Uterus (tissue), 3 donors: ENCODE measurements at regions not wholly inside any gene's neighbourhood (a gene's known extent, or its start where the extent isn't known, plus 50 kb on each side); places are given as distances from the start of the nearest gene placed in this dataset.
A peak's percentile ranks its signal among the peaks of the same experiment; 100 is the strongest.
"Not testable (repeated sequence)": the region's sequence is repeated elsewhere in the genome, so short reads cannot be mapped to it uniquely, and the experiment has no call there.

Experiments
- DNase-seq, 2 donors: peaks; one replicate each; pipeline ENCODE4 v3.0.0-alpha.2; 2019 to 2020
- H3K27ac ChIP-seq, 2 donors: fragments of 200-600 bp; sonication (generic); 1 replicate in 1 of 2; 2 replicates in 1 of 2; pipeline ENCODE4 v1.5.1; 2016 to 2018
- H3K27me3 ChIP-seq, 2 donors: fragments of 200-600 bp; sonication (generic); one replicate each; pipeline ENCODE4 v1.5.1; 2018 to 2019; ENCODE audit warnings: control low read depth in 1 of 2
- H3K36me3 ChIP-seq, 2 donors: fragments of 200-600 bp; sonication (generic); one replicate each; pipeline ENCODE4 v1.5.1; 2019; ENCODE audit warnings: control low read depth in 1 of 2
- H3K4me1 ChIP-seq, 2 donors: fragments of 200-600 bp; sonication (generic); one replicate each; pipeline ENCODE4 v1.5.1; 2018 to 2019; ENCODE audit warnings: control low read depth in 1 of 2
- H3K4me3 ChIP-seq, 2 donors: fragments of 200-600 bp; sonication (generic); 1 replicate in 1 of 2; 2 replicates in 1 of 2; pipeline ENCODE4 v1.5.1; 2018 to 2019; ENCODE audit warnings: mild to moderate bottlenecking in 1 of 2
- H3K9me3 ChIP-seq, 2 donors: fragments of 200-600 bp; sonication (generic); one replicate each; pipeline ENCODE4 v1.5.1; 2019; ENCODE audit warnings: control low read depth in 1 of 2
- CTCF ChIP-seq, 4 experiments: fragments of 200-600 bp in 2 of 4; fragments of 450-650 bp in 2 of 4; sonication (generic) in 2 of 4; IDR thresholded peaks; one replicate each; pipeline ENCODE4 v1.5.1; 2016 to 2019; ENCODE audit warnings: antibody characterized with exemption in 4 of 4, mild to moderate bottlenecking in 2 of 4, moderate library complexity in 1 of 4
- POLR2A ChIP-seq, 2 donors: fragments of 450-650 bp; IDR thresholded peaks; one replicate each; pipeline ENCODE4 v1.6.1; 2016; ENCODE audit warnings: antibody characterized with exemption in 2 of 2, mild to moderate bottlenecking in 1 of 2, moderate library complexity in 1 of 2
- intact Hi-C: fragments of 100-400 bp; cut with DNase I; formaldehyde crosslinking; loops from one replicate; pipeline ENCODE4 v1.15.1; 2023; ENCODE audit warnings: low total_unique reads
- donor health status: DM: yes; HTN: yes; CAD: no.

- Histone ChIP-seq H3K4me1 (no peaks in the 10 kb centered on the region), H3K9me3 (no peaks in the 10 kb centered on the region), H3K4me3 (no peak overlapping the region), H3K36me3 (no peaks in the 10 kb centered on the region), H3K27ac (no peak overlapping the region), H3K27me3 (no peaks in the 10 kb centered on the region)
- no peak for DNase-seq
- TF ChIP-seq CTCF (IDR thresholded peaks at IDR 0.05): no peak
- intact Hi-C loops: no loop called here
These were observed 153.9 kb upstream of the SCN7A start for GRCh38 chr2:166647935-166648334.

GRCh38 chr2:166643980-166644379, 149.9 kb upstream of the SCN7A start:
- Histone ChIP-seq H3K4me1 (no peaks in the 10 kb centered on the region), H3K27ac (no peak overlapping the region), H3K36me3 (no peaks in the 10 kb centered on the region), H3K4me3 (peak overlapping the region in 1 of 2 donors; percentile 1), H3K9me3 (no peaks in the 10 kb centered on the region), H3K27me3 (no peaks in the 10 kb centered on the region)
- no peak for DNase-seq
- intact Hi-C loops: no loop called here
- no peak for TF ChIP-seq CTCF (IDR thresholded peaks at IDR 0.05)
- no peak for TF ChIP-seq POLR2A (IDR thresholded peaks at IDR 0.05)

GRCh38 chr2:166641516-166641915, 147.5 kb upstream of the SCN7A start:
- H3K27me3 ChIP-seq, H3K27ac ChIP-seq, H3K9me3 ChIP-seq, H3K4me1 ChIP-seq, DNase-seq, H3K36me3 ChIP-seq, H3K4me3 ChIP-seq, intact Hi-C loops: not testable (repeated sequence)

- TF ChIP-seq CTCF (IDR thresholded peaks at IDR 0.05): no peak
- no peak for TF ChIP-seq POLR2A (IDR thresholded peaks at IDR 0.05)
- H3K36me3 ChIP-seq: no peaks in the 10 kb centered on the region
- no peaks in the 10 kb centered on the region for H3K9me3 ChIP-seq
- H3K27me3 ChIP-seq: no peaks in the 10 kb centered on the region
- no peak overlapping the region for H3K4me3 ChIP-seq
- intact Hi-C loops: no loop called here
- H3K4me1 ChIP-seq: no peaks in the 10 kb centered on the region
- no peak for DNase-seq
- no peak overlapping the region for H3K27ac ChIP-seq
These were observed 143.0 kb upstream of the SCN7A start for GRCh38 chr2:166637051-166637450.

GRCh38 chr2:166634706-166635105, 140.7 kb upstream of the SCN7A start:
- no peak for DNase-seq
- Histone ChIP-seq H3K27me3 (no peaks in the 10 kb centered on the region), H3K9me3 (no peaks in the 10 kb centered on the region), H3K4me3 (no peak overlapping the region), H3K27ac (no peak overlapping the region), H3K36me3 (no peaks in the 10 kb centered on the region), H3K4me1 (no peaks in the 10 kb centered on the region)
- TF ChIP-seq POLR2A (IDR thresholded peaks at IDR 0.05): no peak
- TF ChIP-seq CTCF (IDR thresholded peaks at IDR 0.05): no peak
- intact Hi-C loops: no loop called here

GRCh38 chr2:166632616-166633015, 138.6 kb upstream of the SCN7A start:
- DNase-seq: no peak
- Histone ChIP-seq H3K27me3 (no peaks in the 10 kb centered on the region), H3K4me1 (no peaks in the 10 kb centered on the region), H3K9me3 (no peaks in the 10 kb centered on the region), H3K4me3 (no peak overlapping the region), H3K27ac (no peak overlapping the region), H3K36me3 (no peaks in the 10 kb centered on the region)
- TF ChIP-seq CTCF (IDR thresholded peaks at IDR 0.05) (no peak), POLR2A (IDR thresholded peaks at IDR 0.05) (no peak)
- intact Hi-C loops: no loop called here
